ENCODE measurements at regions not wholly inside any gene's neighbourhood (a gene's known extent, or its start where the extent isn't known, plus 50 kb on each side); places are given as distances from the start of the nearest gene placed in this dataset.

DNA sequence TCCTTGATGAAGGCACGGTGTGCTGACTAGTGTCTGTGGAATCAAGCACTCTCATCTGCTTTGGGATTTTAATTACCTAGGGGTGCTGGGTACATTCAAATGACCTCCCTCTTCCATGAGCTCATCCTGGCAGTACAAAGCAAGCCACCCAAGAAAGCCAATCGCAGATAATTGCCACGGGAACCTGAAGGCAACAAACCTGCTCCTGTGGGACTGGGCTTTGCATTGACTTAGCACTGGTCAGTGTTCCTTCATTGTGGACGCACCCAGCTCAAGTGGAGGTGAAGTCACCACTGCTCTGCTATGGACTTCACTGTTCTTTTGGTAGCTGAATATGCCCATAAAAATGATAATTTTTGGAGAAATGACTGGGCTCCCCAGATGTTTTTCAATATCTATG is 261.6 kb upstream of the FERMT1 start:
- TF ChIP-seq POLR2AphosphoS5 (IDR thresholded peaks at IDR 0.05), result no peak
- TF ChIP-seq POLR2A (IDR thresholded peaks at IDR 0.05), result no peak
- TF ChIP-seq CTCF (IDR thresholded peaks at IDR 0.05), result no peak
